Eye (tissue), 1 donor: ENCODE measurements at regions not wholly inside any gene's neighbourhood (a gene's known extent, or its start where the extent isn't known, plus 50 kb on each side); places are given as distances from the start of the nearest gene placed in this dataset.
"Not testable (repeated sequence)": the region's sequence is repeated elsewhere in the genome, so short reads cannot be mapped to it uniquely, and the experiment has no call there.

Experiments used
- DNase-seq: peaks from one replicate; pipeline ENCODE4 v3.0.0-alpha.2; 2015

GRCh38 chr18:22044474-22045220 is 124.7 kb upstream of the GATA6 start:
- DNase-seq: no peak

DNA sequence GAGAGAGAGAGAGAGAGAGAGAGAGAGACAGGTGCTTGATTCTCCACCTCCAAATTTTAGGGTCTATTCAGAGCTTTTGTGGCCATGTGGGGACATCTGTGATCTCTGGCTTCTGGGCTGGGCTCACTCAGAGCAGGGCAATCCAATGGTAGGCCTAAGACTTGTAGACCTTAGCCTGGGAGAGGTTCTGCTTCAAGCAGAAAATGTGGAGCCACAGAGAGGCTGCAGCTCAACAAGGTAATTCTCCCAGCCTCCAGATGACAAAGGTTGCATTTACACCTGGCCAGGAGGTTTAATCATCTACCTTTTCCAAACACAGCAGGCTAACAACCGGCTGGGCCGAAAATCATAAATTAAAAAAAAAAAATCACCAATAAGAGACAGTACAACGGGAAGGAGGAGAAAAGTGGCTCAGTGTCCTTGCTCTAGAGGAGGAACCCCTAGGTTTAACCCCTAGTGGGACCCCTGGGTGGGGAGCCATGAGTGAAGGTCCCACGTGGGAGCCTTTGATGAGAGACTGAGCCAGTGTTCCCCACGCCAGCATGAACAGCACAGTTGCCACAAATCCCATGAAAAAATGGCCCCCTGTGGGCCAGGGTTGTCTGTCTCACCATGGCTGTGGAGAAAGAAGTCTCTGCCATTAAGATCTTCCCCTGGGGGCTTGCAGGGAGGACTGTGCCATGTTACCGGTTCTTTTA is 124.0 kb upstream of the GATA6 start:
- no peak for DNase-seq

DNA sequence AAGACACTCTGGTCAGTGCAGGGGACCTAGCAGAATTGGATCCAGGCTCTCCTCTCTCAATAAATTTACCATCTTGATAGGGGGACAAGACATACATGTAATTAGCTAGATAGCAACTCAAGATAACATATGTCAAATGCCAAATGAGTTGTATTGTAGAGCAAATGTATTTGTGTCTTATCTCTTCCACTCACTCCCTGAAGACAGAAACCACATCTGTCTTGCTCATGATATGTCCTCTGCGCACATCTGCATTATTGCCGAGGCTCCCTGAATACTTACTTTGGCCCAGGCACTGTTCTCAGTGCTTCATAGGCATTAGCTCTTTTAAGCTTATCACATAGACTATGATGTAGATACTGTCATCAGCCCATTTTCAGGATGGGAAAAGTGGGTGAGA is 122.9 kb upstream of the GATA6 start:
- no peak for DNase-seq

DNA sequence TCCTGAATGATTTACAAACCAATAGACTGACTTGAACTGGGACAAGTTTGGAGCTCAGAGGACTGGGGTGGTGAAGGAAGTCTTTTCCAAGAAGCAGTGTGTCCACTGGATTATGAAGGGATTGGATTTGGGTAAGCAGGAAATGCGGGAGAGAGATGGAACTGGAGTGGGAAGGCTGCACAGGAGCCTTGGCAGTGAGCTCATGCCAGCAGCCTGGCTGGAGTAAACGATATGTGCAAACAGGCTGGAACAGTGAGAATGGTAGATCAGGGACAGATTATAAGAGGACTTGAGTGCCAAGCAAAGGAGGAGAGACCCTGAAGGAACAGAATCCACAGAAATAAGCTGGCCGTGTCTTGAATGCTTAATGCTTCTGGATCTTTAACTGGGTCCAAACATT is 121.9 kb upstream of the GATA6 start:
- no peak for DNase-seq

- no peak for DNase-seq
Observed at GRCh38 chr18:22048221-22048620, 121.2 kb upstream of the GATA6 start.

- no peak for DNase-seq
Observed at GRCh38 chr18:22048932-22049615, 120.3 kb upstream of the GATA6 start.

DNA sequence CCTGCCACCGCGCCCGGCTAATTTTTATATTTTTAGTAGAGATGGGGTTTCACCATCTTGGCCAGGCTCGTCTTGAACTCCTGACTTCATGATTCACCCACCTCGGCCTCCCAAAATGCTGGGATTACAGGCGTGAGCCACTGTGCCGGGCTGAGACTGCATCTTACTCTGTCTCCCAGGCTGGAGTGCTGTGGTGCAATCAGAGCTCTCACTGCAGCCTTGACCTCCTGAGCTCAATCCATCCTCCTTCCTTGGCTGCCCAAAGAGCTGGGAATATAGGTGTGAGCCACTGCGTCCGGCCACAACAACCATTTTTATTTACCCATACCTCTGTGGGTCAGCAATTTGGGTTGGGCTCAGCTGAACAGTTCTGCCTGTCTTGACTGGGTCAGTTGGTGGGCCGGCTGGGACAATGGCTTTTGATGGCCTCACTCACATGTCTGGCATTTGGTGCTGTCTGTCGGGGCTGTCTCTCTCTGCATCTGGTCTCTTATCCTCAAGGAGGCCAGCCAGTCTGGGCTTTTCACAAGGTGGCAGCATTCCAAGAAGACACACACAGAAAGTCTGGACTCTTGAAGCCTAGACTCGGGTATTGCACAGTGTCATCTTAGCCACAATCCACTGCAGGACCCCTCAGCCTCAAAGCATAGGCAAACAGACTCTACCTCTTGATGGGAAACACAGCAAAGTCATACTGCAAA is 116.8 kb upstream of the GATA6 start:
- DNase-seq: no peak

DNA sequence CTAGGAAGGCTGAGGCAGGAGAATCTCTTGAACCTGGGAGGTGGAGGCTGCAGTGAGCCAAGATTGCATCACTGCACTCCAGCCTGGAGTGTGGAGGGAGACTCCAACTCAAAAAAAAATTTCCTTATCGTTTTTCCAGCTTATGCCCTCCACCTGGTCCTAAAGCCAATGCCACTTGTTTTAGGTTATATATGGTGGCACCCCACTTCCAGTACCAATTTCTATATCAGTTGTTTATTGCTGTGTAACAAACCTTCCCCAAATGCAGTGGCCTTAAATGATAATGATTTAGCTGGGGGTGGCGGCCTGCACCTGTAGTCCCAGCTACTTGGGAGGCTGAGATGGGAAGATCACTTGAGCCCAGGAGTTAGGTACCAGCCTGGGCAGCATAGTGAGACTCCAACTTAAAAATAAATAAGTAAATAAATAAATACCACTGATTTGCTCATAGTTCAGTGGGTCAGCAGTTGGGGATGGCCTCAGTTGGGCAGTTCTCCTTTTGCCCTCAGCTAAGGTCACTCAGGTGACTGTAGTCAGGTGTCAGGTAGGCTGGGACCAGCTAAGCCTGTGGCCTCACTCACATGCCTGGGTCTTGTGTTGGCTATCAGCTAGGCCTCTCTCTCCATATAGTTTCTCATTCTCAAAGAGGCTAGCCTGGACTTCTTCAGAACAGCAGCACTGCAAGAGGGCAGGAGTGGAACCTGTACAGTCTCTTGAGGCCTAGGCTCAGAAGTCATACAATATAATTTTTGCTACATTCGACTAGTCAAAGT is 113.7 kb upstream of the GATA6 start:
- DNase-seq: no peak

- DNase-seq: no peak
Observed at GRCh38 chr18:22056950-22057349, 112.4 kb upstream of the GATA6 start.

DNA sequence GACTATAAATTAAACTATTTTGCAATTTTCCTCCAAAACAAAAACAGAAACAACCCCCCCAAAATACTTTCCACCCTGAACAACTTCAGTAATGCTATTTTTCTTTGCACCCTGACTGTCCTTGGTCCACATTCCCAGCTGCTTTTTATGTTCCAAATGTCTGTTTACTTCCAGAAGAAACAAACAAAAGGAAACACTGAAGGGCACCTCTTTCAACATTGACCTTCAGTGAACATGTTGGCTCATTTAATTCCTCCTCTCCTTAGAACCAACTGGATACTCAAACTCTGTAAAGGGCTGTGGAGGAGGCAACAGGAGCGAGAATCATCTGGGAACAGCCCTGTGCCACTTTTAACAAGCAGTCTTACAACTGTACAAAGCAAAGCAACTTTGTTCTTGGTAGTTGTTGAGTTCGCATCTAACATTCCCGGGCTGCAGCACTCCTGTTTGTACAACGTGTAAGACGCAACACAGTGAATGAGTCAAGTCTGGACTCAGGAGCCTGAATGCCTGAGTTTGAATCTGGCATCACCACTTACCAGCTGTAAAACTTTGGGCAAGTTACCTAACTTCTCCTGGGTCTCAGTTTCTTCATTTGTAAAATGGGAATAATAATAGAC is 111.4 kb upstream of the GATA6 start:
- no peak for DNase-seq

- DNase-seq: no peak
Observed at GRCh38 chr18:22060361-22060760, 109.0 kb upstream of the GATA6 start.

DNA sequence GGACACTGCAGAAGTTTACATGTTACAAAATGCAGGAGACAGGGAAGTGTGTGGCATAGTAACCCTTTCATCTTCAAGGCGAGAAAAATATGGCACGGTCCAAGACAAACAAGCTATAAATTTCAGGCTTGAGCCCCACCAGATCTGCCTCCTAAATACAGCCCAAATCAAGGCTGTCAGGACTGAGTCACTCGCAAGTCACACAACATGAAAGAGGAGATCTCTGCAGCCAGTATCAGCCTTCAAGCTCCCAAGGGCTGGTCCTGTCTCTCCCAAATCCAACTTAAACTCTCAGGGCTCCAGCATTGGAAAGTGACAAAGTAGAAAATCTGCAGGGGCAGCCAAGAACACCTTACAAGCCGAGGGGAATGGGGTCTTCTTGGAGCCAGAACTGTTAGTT is 106.3 kb upstream of the GATA6 start:
- no peak for DNase-seq

GRCh38 chr18:22063672-22064071 is 105.7 kb upstream of the GATA6 start:
- DNase-seq: no peak

DNA sequence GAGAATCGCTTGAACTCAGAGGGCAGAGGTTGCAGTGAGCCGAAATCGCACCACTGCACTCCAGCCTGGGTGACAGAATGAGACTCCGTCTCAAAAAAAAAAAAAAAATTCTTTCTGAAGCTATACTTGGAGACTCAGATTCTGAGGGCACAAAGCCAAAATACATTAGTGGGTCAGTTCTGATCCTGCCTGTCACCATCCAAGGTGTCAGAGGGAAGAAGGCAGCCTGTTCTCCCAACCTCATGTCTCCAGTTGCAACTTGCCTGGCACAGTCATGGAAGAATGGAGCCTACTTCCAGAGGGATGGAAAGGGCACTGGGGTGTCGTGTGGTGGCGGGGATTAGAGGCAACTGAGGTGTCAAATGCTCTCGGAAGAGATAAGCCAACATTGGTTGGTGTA is 104.8 kb upstream of the GATA6 start:
- no peak for DNase-seq

DNA sequence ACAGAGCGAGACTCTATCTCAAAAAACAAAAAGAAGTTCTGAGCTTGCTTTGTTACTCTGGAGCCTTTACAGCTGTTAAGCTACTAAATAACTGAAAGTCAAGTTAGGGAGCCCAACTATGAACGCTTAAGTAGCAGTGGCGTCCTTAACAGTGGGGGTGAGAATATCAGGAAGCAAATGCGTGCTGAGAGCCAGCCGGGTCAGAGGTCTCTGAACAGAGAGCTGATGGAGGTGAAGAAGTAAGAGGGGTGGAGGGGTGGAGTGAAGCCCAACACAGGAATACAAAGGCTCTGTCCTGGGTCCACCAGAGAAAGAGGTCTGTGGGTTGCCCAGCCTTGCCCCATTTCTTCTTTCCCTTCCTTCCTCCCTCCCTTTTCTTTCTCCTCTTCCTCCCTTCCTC is 104.1 kb upstream of the GATA6 start:
- no peak for DNase-seq

- no peak for DNase-seq
Observed at GRCh38 chr18:22066083-22066485, 103.3 kb upstream of the GATA6 start.

GRCh38 chr18:22067109-22067508 is 102.3 kb upstream of the GATA6 start:
- no peak for DNase-seq

DNA sequence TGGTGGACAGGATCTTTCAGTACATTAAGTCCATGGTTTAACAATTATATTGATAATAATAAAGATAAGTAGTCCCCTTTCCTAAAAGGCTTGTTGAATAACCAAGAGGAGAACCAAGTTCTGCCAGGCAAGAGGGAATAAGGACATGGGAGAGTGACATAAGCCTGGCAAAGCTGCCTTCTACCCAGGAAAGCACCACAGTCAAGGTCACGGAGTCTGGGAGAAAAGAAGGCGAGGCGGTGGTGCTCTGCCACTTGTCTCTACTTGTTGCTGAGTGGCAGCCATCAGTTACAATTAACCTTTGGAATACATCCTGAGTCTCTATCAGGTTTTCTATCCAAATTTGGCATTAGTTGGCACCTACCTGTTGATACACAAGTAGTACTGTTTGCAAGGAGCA is 101.7 kb upstream of the GATA6 start:
- no peak for DNase-seq

DNA sequence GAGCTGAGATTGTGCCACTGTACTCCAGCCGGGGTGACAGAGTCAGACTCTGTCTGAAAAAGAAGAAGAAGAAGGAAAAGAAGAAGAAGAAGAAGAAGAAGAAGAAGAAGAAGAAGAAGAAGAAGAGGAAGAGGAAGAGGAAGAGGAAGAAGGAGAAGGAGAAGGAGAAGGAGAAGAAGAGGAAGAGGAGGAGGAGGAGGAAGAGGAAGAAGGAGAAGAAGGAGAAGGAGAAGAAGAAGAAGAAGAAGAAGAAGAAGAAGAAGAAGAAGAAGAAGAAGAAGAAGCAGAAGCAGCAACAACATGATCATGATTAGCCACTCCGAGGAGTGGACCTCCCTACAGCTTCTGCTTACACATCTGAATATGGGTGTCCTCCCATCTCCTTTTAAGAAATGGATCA is 100.6 kb upstream of the GATA6 start:
- not testable (repeated sequence) for DNase-seq

DNA sequence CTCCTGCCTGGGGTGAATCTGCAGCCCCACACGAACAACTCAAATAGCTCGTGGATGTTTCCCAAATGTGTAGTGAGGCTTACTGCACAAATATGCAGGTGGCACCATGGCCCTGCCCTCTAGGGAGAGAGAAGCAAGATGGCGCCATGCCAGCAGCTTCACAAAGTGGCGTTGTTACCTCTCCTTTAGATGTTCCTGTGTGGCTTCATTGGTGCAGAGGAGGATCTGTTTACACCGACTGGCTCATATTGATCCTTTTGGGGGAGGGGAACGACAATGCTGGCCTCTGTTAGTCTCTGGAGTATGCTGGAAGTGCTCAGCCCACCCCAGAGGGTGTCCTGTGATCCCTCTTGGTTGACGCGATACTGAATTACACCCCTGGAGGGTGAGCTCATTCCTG is 99.5 kb upstream of the GATA6 start:
- DNase-seq: no peak

DNA sequence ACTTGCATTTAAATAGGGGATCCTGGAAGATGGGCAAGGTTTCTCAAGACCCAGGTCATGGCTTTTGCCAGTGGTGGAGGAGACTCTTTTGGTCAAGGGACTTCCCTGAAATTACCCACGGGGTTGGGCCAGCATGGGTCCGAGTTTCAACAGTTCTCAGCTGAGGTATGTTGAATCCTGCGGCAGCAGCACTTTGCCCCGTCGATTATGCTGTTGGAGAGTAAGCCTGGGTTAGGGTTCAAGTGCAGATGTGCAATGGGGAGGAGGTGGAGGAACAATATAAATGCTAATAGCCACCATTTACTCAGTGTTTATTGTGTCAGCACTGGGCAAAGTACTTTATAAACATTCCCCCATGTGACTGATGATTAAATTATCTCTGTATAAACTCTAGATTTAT is 96.0 kb upstream of the GATA6 start:
- DNase-seq: no peak
